Esophagus muscularis mucosa (tissue), 4 donors: ENCODE measurements at regions not wholly inside any gene's neighbourhood (a gene's known extent, or its start where the extent isn't known, plus 50 kb on each side); places are given as distances from the start of the nearest gene placed in this dataset.

ENCODE experiments used
- EP300 ChIP-seq: sonication (generic); formaldehyde crosslinking; IDR thresholded peaks from one replicate; pipeline ENCODE4 v1.6.1; 2017; ENCODE audit warnings: antibody characterized with exemption
- POLR2AphosphoS5 ChIP-seq, 2 donors: sonication (generic); formaldehyde crosslinking; IDR thresholded peaks; one replicate each; pipeline ENCODE4 v1.6.1; 2017; ENCODE audit warnings: antibody characterized with exemption in 2 of 2
- TF ChIP-seq, protein P1 (sequence below), 3 experiments: fragments of 200-600 bp in 2 of 3; fragments of 450-650 bp in 1 of 3; sonication (generic) in 2 of 3; IDR thresholded peaks; one replicate each; pipeline ENCODE4 v1.5.1; 2017 to 2019; ENCODE audit warnings: antibody characterized with exemption in 3 of 3, mild to moderate bottlenecking in 2 of 3, moderate library complexity in 1 of 3

DNA sequence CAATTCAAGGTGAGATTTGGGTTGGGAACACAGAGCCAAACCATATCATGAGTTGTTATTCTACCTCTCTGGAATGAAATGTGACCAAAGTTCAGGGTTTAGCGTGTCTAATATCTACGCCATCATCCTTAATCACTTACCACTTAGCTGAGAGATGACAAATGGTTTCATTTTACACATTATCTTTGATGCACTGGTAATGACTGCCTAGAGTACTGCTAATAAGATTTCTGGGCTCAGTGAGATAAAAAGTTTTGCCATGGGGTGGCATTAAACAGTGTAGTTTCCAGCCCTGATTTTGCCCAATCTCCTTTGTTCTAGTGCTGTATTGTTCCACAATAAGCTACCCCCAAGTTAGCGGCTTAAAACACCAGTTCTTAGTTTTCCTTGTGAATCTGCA lies 367.2 kb downstream of the MLLT3 start:
- TF ChIP-seq, protein P1, sequence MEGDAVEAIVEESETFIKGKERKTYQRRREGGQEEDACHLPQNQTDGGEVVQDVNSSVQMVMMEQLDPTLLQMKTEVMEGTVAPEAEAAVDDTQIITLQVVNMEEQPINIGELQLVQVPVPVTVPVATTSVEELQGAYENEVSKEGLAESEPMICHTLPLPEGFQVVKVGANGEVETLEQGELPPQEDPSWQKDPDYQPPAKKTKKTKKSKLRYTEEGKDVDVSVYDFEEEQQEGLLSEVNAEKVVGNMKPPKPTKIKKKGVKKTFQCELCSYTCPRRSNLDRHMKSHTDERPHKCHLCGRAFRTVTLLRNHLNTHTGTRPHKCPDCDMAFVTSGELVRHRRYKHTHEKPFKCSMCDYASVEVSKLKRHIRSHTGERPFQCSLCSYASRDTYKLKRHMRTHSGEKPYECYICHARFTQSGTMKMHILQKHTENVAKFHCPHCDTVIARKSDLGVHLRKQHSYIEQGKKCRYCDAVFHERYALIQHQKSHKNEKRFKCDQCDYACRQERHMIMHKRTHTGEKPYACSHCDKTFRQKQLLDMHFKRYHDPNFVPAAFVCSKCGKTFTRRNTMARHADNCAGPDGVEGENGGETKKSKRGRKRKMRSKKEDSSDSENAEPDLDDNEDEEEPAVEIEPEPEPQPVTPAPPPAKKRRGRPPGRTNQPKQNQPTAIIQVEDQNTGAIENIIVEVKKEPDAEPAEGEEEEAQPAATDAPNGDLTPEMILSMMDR (IDR thresholded peaks at IDR 0.05), result no peak
- TF ChIP-seq POLR2AphosphoS5 (IDR thresholded peaks at IDR 0.05), result no peak
- TF ChIP-seq EP300, result no peak
